ENCODE measurements at regions not wholly inside any gene's neighbourhood (a gene's known extent, or its start where the extent isn't known, plus 50 kb on each side); places are given as distances from the start of the nearest gene placed in this dataset.
A peak's percentile ranks its signal among the peaks of the same experiment; 100 is the strongest.
"Not testable (repeated sequence)": the region's sequence is repeated elsewhere in the genome, so short reads cannot be mapped to it uniquely, and the experiment has no call there.

- not testable (repeated sequence) for ATAC-seq, DNase-seq
- 88% methylated on average over 10 of the region's 15 CpGs for WGBS (ENCODE audit: insufficient coverage, low coverage, low lambda C conversion rate, missing lambda C conversion rate)
Observed at GRCh38 chrX:123788193-123788592, 55.3 kb upstream of the THOC2 start.

GRCh38 chrX:123788744-123789143 is 55.9 kb upstream of the THOC2 start:
- intact Hi-C loops (cut with DNase I), result no loop called here

More at GRCh38 chrX:123788193-123788592, 55.3 kb upstream of the THOC2 start:
- H3K27ac ChIP-seq; H3K27me3 ChIP-seq; H3K9me3 ChIP-seq; H3K4me1 ChIP-seq; H3K36me3 ChIP-seq; H3K4me3 ChIP-seq; intact Hi-C loops (cut with DNase I): not testable (repeated sequence)

GRCh38 chrX:123797543-123798447 is 62.1 kb upstream of the XIAP start:
- Histone ChIP-seq H3K9me3 (no peaks in the 10 kb centered on the region), H3K4me3 (no peak overlapping the region), H3K36me3 (no peaks in the 10 kb centered on the region), H3K27me3 (no peaks in the 10 kb centered on the region), H3K27ac (no peak overlapping the region), H3K4me1 (no peaks in the 10 kb centered on the region)
- intact Hi-C loops (cut with DNase I), result no loop called here
- 63% methylated on average over 6 of the region's 8 CpGs for WGBS (ENCODE audit: insufficient coverage, low coverage, low lambda C conversion rate, missing lambda C conversion rate)
- ATAC-seq (peak in 1 of 4 donors; percentile 33), DNase-seq (no peak)
- TF ChIP-seq POLR2A (IDR thresholded peaks at IDR 0.05) (no peak), CTCF (IDR thresholded peaks at IDR 0.05) (no peak)

More at GRCh38 chrX:123788744-123789143, 55.9 kb upstream of the THOC2 start:
- no peak for ATAC-seq
- Histone ChIP-seq H3K9me3 (no peaks in the 10 kb centered on the region), H3K36me3 (no peaks in the 10 kb centered on the region), H3K27ac (no peak overlapping the region), H3K4me3 (no peak overlapping the region), H3K27me3 (no peaks in the 10 kb centered on the region), H3K4me1 (no peaks in the 10 kb centered on the region)
- no peak for DNase-seq
- TF ChIP-seq CTCF (IDR thresholded peaks at IDR 0.05) (no peak), POLR2A (IDR thresholded peaks at IDR 0.05) (no peak)

GRCh38 chrX:123798706-123799430 is 61.0 kb upstream of the XIAP start:
- H3K4me1 ChIP-seq; H3K27ac ChIP-seq; H3K36me3 ChIP-seq; H3K9me3 ChIP-seq; intact Hi-C loops (cut with DNase I); ATAC-seq; H3K4me3 ChIP-seq; DNase-seq; H3K27me3 ChIP-seq: not testable (repeated sequence)
- WGBS (ENCODE audit: insufficient coverage, low coverage, low lambda C conversion rate, missing lambda C conversion rate), result 73% methylated on average over 4 of the region's 13 CpGs

- no peaks in the 10 kb centered on the region for H3K36me3 ChIP-seq
- H3K27me3 ChIP-seq, result no peaks in the 10 kb centered on the region
- H3K9me3 ChIP-seq, result no peaks in the 10 kb centered on the region
- ATAC-seq, result no peak
- intact Hi-C loops (cut with DNase I), result no loop called here
- TF ChIP-seq CTCF (IDR thresholded peaks at IDR 0.05), result no peak
- no peak for TF ChIP-seq POLR2A (IDR thresholded peaks at IDR 0.05)
- WGBS (ENCODE audit: insufficient coverage, low coverage, low lambda C conversion rate, missing lambda C conversion rate), result no CpG with 5 or more reads among the region's 2 CpGs
- no peak overlapping the region for H3K4me3 ChIP-seq
- no peak for DNase-seq
- H3K27ac ChIP-seq, result no peak overlapping the region
- H3K4me1 ChIP-seq, result no peaks in the 10 kb centered on the region
Observed at GRCh38 chrX:123801901-123802300, 58.0 kb upstream of the XIAP start.

Measured in right lobe of liver (tissue), 6 donors.